H9 (cell line): ENCODE measurements at regions not wholly inside any gene's neighbourhood (a gene's known extent, or its start where the extent isn't known, plus 50 kb on each side); places are given as distances from the start of the nearest gene placed in this dataset.

Source experiments
- DNase-seq: peaks from one replicate; pipeline ENCODE4 v3.0.0-alpha.2; 2017
- H2AFZ ChIP-seq: one replicate; pipeline ENCODE4 v1.6.1; 2013; ENCODE audit warnings: mild to moderate bottlenecking, low read length, control low read depth, moderate library complexity
- H2AK5ac ChIP-seq: 2 replicates; pipeline ENCODE4 v1.6.1; 2013; ENCODE audit warnings: low read length, control low read depth, mixed read lengths; ENCODE audit not compliant: insufficient read length
- H2BK120ac ChIP-seq: one replicate; pipeline ENCODE4 v1.6.1; 2013; ENCODE audit warnings: low read depth, mild to moderate bottlenecking, low read length, control low read depth, inconsistent platforms; ENCODE audit not compliant: poor library complexity, severe bottlenecking
- H2BK12ac ChIP-seq: 2 replicates; pipeline ENCODE4 v1.6.1; 2013; ENCODE audit warnings: low read length, control low read depth, mixed read lengths, low read depth; ENCODE audit not compliant: insufficient read length
- H2BK15ac ChIP-seq: 2 replicates; pipeline ENCODE4 v1.6.1; 2013; ENCODE audit warnings: low read depth, low read length, control low read depth
- H2BK20ac ChIP-seq: one replicate; pipeline ENCODE4 v1.6.1; 2013; ENCODE audit warnings: low read depth, mild to moderate bottlenecking, low read length, control low read depth, inconsistent platforms; ENCODE audit not compliant: poor library complexity, severe bottlenecking
- H2BK5ac ChIP-seq: 2 replicates; pipeline ENCODE4 v1.6.1; 2013; ENCODE audit warnings: low read length, control low read depth, mixed read lengths; ENCODE audit not compliant: insufficient read length
- H3K14ac ChIP-seq: 2 replicates; pipeline ENCODE4 v1.6.1; 2013; ENCODE audit warnings: low read length, control low read depth; ENCODE audit not compliant: insufficient read depth
- H3K18ac ChIP-seq: 2 replicates; pipeline ENCODE4 v1.6.1; 2013; ENCODE audit warnings: low read depth, mild to moderate bottlenecking, mixed read lengths, low read length, control low read depth; ENCODE audit not compliant: insufficient read length
- H3K23ac ChIP-seq: 2 replicates; pipeline ENCODE4 v1.6.1; 2013; ENCODE audit warnings: low read length, control low read depth, mixed read lengths, low read depth; ENCODE audit not compliant: insufficient read length
- H3K23me2 ChIP-seq: 2 replicates; pipeline ENCODE4 v1.6.1; 2013; ENCODE audit warnings: low read depth, mild to moderate bottlenecking, mixed read lengths, low read length, control low read depth; ENCODE audit not compliant: insufficient read length, poor library complexity, severe bottlenecking
- H3K27ac ChIP-seq: 2 replicates; pipeline ENCODE4 v1.5.1; 2013; ENCODE audit warnings: low read length, control low read depth, mixed read lengths, low read depth; ENCODE audit not compliant: insufficient read length
- H3K27me3 ChIP-seq: 2 replicates; pipeline ENCODE4 v1.6.1; 2013; ENCODE audit warnings: low read length, control low read depth, inconsistent platforms; ENCODE audit not compliant: insufficient read depth
- H3K4ac ChIP-seq: 2 replicates; pipeline ENCODE4 v1.6.1; 2013; ENCODE audit warnings: low read depth, mild to moderate bottlenecking, control low read depth, inconsistent platforms, low read length, moderate library complexity
- H3K4me1 ChIP-seq: 2 replicates; pipeline ENCODE4 v1.6.1; 2013; ENCODE audit warnings: low read length, control low read depth, inconsistent platforms; ENCODE audit not compliant: insufficient read depth
- H3K4me2 ChIP-seq: 2 replicates; pipeline ENCODE4 v1.6.1; 2013; ENCODE audit warnings: low read length, control low read depth, mixed read lengths; ENCODE audit not compliant: insufficient read length, insufficient read depth
- H3K56ac ChIP-seq: 2 replicates; pipeline ENCODE4 v1.6.1; 2013; ENCODE audit warnings: low read depth, mild to moderate bottlenecking, mixed read lengths, low read length, control low read depth; ENCODE audit not compliant: insufficient read length
- H3K79me1 ChIP-seq: 2 replicates; pipeline ENCODE4 v1.6.1; 2013; ENCODE audit warnings: low read depth, mild to moderate bottlenecking, moderate library complexity, low read length, control low read depth, inconsistent platforms; ENCODE audit not compliant: insufficient read depth, poor library complexity, severe bottlenecking
- H3K79me2 ChIP-seq: 2 replicates; pipeline ENCODE4 v1.6.1; 2013; ENCODE audit warnings: low read length, control low read depth, inconsistent platforms; ENCODE audit not compliant: insufficient read depth
- H3K9ac ChIP-seq: 2 replicates; pipeline ENCODE4 v1.6.1; 2013; ENCODE audit warnings: low read length, control low read depth, mixed read lengths; ENCODE audit not compliant: insufficient read length; ENCODE audit errors: extremely low read depth
- H3K9me3 ChIP-seq: one replicate; pipeline ENCODE4 v1.6.1; 2013; ENCODE audit warnings: low read depth, low read length, inconsistent platforms; ENCODE audit not compliant: control insufficient read depth
- H3T11ph ChIP-seq: one replicate; pipeline ENCODE4 v1.6.1; 2013; ENCODE audit warnings: mild to moderate bottlenecking, low read length, control low read depth, inconsistent platforms
- H4K20me1 ChIP-seq: one replicate; pipeline ENCODE4 v1.6.1; 2013; ENCODE audit not compliant: control insufficient read depth, insufficient read length, insufficient read depth
- H4K5ac ChIP-seq: 2 replicates; pipeline ENCODE4 v1.6.1; 2013; ENCODE audit warnings: low read depth, mild to moderate bottlenecking, mixed read lengths, low read length, control low read depth; ENCODE audit not compliant: insufficient read length
- H4K8ac ChIP-seq: replicated peaks from 2 replicates; pipeline ENCODE4 v1.6.1; 2013; ENCODE audit warnings: low read length, control low read depth, mixed read lengths, low read depth; ENCODE audit not compliant: insufficient read length
- H4K91ac ChIP-seq: 2 replicates; pipeline ENCODE4 v1.6.1; 2013; ENCODE audit warnings: low read depth, mild to moderate bottlenecking, moderate library complexity, mixed read lengths, low read length, control low read depth; ENCODE audit not compliant: insufficient read length
- H3K27ac Mint-ChIP-seq, 3 experiments: 2 replicates in 2 of 3; 3 replicates in 1 of 3; pipeline ENCODE4 v1.8.0; 2020 to 2021; ENCODE audit warnings: mixed read lengths in 3 of 3, mild to moderate bottlenecking in 1 of 3, moderate library complexity in 1 of 3
- H3K27me3 Mint-ChIP-seq: 2 replicates; pipeline ENCODE4 v1.8.0; 2021; ENCODE audit warnings: low read depth, mild to moderate bottlenecking, moderate library complexity, mixed read lengths
- H3K36me3 Mint-ChIP-seq, 3 experiments: 2 replicates in 2 of 3; 3 replicates in 1 of 3; pipeline ENCODE4 v1.8.0; 2020 to 2021; ENCODE audit warnings: low read depth in 3 of 3, mixed read lengths in 3 of 3; ENCODE audit not compliant: insufficient read depth in 1 of 3
- H3K4me1 Mint-ChIP-seq, 2 experiments: 2 replicates each; pipeline ENCODE4 v1.8.0; 2020; ENCODE audit warnings: mixed read lengths in 2 of 2
- H3K4me3 Mint-ChIP-seq, 2 experiments: 2 replicates in 1 of 2; 3 replicates in 1 of 2; pipeline ENCODE4 v1.8.0; 2020 to 2021; ENCODE audit warnings: mild to moderate bottlenecking in 2 of 2, mixed read lengths in 2 of 2, moderate library complexity in 1 of 2
- H3K9me3 Mint-ChIP-seq, 2 experiments: 2 replicates in 1 of 2; 3 replicates in 1 of 2; pipeline ENCODE4 v1.8.0; 2020; ENCODE audit warnings: mild to moderate bottlenecking in 2 of 2, mixed read lengths in 2 of 2, moderate library complexity in 1 of 2
- CTCF ChIP-seq: fragments of 200-600 bp; sonication (generic); conservative IDR thresholded peaks from 3 replicates; pipeline ENCODE4 v1.8.0; 2021; ENCODE audit warnings: antibody characterized with exemption, mild to moderate bottlenecking
- WGBS: extraction: QIAGEN DNeasy Blood & Tissue Kit; methylation state at CpG from one replicate; pipeline ENCODE4 v1.1.7; 2013; ENCODE audit warnings: missing lambda C conversion rate, low lambda C conversion rate, mixed read lengths; ENCODE audit not compliant: insufficient read length; ENCODE audit errors: extremely low coverage; 5-methylcytosine and 5-hydroxymethylcytosine counted together

DNA sequence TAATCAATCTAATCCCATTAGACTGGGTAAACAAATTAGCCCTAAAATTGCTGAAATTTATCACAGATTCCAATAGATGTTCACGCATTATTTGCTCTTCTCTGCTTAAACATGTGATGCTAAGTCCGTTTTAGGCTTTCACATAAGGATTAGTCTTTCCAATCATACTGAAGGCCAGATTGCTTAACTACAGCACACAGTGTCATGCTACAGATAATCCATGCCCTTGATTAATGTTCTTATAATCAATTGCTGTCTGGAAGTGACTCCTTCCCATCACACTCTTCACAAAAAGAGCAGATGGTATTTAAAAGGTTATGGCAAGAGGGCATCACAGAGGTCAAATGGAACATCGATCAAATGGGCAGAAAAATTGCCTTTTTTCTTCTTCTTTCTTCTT lies 471.5 kb upstream of the ROBO1 start:
- no peak overlapping the region for H3T11ph ChIP-seq
- no peak overlapping the region for H3K9ac ChIP-seq
- no peak overlapping the region for H3K4ac ChIP-seq
- no peaks in the 10 kb centered on the region for H3K27me3 ChIP-seq
- no peak overlapping the region for H2AFZ ChIP-seq
- DNase-seq = no peak
- no CpG with 5 or more reads among the region's 3 CpGs for WGBS
- H3K4me1 ChIP-seq = no peaks in the 10 kb centered on the region; the same call in 1 of the 2 replicates
- Mint-ChIP-seq H3K36me3 (no peaks in the 10 kb centered on the region), H3K27me3 (no peaks in the 10 kb centered on the region), H3K4me1 (peaks cover 17 to 18% of the 10 kb centered on the region in 2 experiments), H3K9me3 (no peaks in the 10 kb centered on the region), H3K27ac (no peak overlapping the region), H3K4me3 (no peak overlapping the region)
- H4K91ac ChIP-seq = no peak overlapping the region
- H2AK5ac ChIP-seq = no peak overlapping the region
- no peak overlapping the region for H2BK12ac ChIP-seq
- no peak overlapping the region for H4K8ac ChIP-seq
- no peak overlapping the region for H2BK120ac ChIP-seq
- no peaks in the 10 kb centered on the region for H3K79me1 ChIP-seq
- H3K79me2 ChIP-seq = no peaks in the 10 kb centered on the region
- H3K23me2 ChIP-seq = no peaks in the 10 kb centered on the region
- H3K14ac ChIP-seq = no peak overlapping the region
- no peak overlapping the region for H2BK5ac ChIP-seq
- no peak overlapping the region for H4K5ac ChIP-seq
- no peak overlapping the region for H3K56ac ChIP-seq
- H2BK15ac ChIP-seq = no peak overlapping the region
- no peak overlapping the region for H3K4me2 ChIP-seq
- H3K18ac ChIP-seq = no peak overlapping the region
- no peak for TF ChIP-seq CTCF
- H3K9me3 ChIP-seq = no peaks in the 10 kb centered on the region
- H3K27ac ChIP-seq = no peak overlapping the region
- H4K20me1 ChIP-seq = no peaks in the 10 kb centered on the region
- H3K23ac ChIP-seq = no peak overlapping the region
- no peak overlapping the region for H2BK20ac ChIP-seq
